ENCODE measurements at regions not wholly inside any gene's neighbourhood (a gene's known extent, or its start where the extent isn't known, plus 50 kb on each side); places are given as distances from the start of the nearest gene placed in this dataset.
A peak's percentile ranks its signal among the peaks of the same experiment; 100 is the strongest.

- Histone ChIP-seq H3K9me3 (ENCODE audit: control insufficient read depth in 2 of 2, insufficient read depth in 1 of 2, low read length in 1 of 2) (no peaks in the 10 kb centered on the region), H3K27me3 (ENCODE audit: control insufficient read depth in 2 of 2, insufficient read depth in 1 of 2, low read length in 1 of 2) (no peaks in the 10 kb centered on the region), H3K27ac (ENCODE audit: low read depth in 1 of 2, low read length in 1 of 2) (peak overlapping the region in 1 of 2 donors; percentile 47), H3K4me1 (ENCODE audit: control insufficient read depth in 2 of 2, insufficient read depth in 2 of 2, low read length in 2 of 2) (peaks cover 0 to 4% of the 10 kb centered on the region in 2 donors), H3K36me3 (ENCODE audit: control insufficient read depth in 2 of 2, insufficient read depth in 2 of 2, low read length in 1 of 2) (no peaks in the 10 kb centered on the region), H3K4me3 (ENCODE audit: low read length in 2 of 2) (no peak overlapping the region)
- WGBS: 92% methylated on average over 3 of the region's 3 CpGs
- no peak for DNase-seq (ENCODE audit: low read depth in 6 of 9, low spot score in 9 of 9)
Measured at GRCh38 chr9:14031810-14032209, 282.1 kb downstream of the NFIB start.

- H3K27ac ChIP-seq (ENCODE audit: low read depth in 1 of 2, low read length in 1 of 2): peak overlapping the region in 1 of 2 donors; percentile 76
Measured at GRCh38 chr9:14031060-14031414, 282.9 kb downstream of the NFIB start.

GRCh38 chr9:14030375-14031059 lies 283.4 kb downstream of the NFIB start:
- peak in 4 of 9 donors; percentile 7 to 23 (median 14) for DNase-seq (ENCODE audit: low read depth in 6 of 9, low spot score in 9 of 9)
- Histone ChIP-seq H3K4me3 (ENCODE audit: low read length in 2 of 2) (no peak overlapping the region), H3K9me3 (ENCODE audit: control insufficient read depth in 2 of 2, insufficient read depth in 1 of 2, low read length in 1 of 2) (no peaks in the 10 kb centered on the region), H3K27ac (ENCODE audit: low read depth in 1 of 2, low read length in 1 of 2) (peak overlapping the region; percentile 25 to 78), H3K27me3 (ENCODE audit: control insufficient read depth in 2 of 2, insufficient read depth in 1 of 2, low read length in 1 of 2) (no peaks in the 10 kb centered on the region), H3K36me3 (ENCODE audit: control insufficient read depth in 2 of 2, insufficient read depth in 2 of 2, low read length in 1 of 2) (no peaks in the 10 kb centered on the region), H3K4me1 (ENCODE audit: control insufficient read depth in 2 of 2, insufficient read depth in 2 of 2, low read length in 2 of 2) (peaks cover 0 to 4% of the 10 kb centered on the region in 2 donors)
- 73% methylated on average over 7 of the region's 7 CpGs for WGBS

More at GRCh38 chr9:14031060-14031414, 282.9 kb downstream of the NFIB start:
- H3K9me3 ChIP-seq (ENCODE audit: control insufficient read depth in 2 of 2, insufficient read depth in 1 of 2, low read length in 1 of 2): no peaks in the 10 kb centered on the region
- H3K36me3 ChIP-seq (ENCODE audit: control insufficient read depth in 2 of 2, insufficient read depth in 2 of 2, low read length in 1 of 2): no peaks in the 10 kb centered on the region
- DNase-seq (ENCODE audit: low read depth in 6 of 9, low spot score in 9 of 9): no peak
- peaks cover 0 to 4% of the 10 kb centered on the region in 2 donors for H3K4me1 ChIP-seq (ENCODE audit: control insufficient read depth in 2 of 2, insufficient read depth in 2 of 2, low read length in 2 of 2)
- H3K27me3 ChIP-seq (ENCODE audit: control insufficient read depth in 2 of 2, insufficient read depth in 1 of 2, low read length in 1 of 2): no peaks in the 10 kb centered on the region
- 90% methylated on average over 7 of the region's 7 CpGs for WGBS
- H3K4me3 ChIP-seq (ENCODE audit: low read length in 2 of 2): no peak overlapping the region

- 88% methylated on average over 11 of the region's 11 CpGs for WGBS
- H3K9me3 ChIP-seq (ENCODE audit: control insufficient read depth in 2 of 2, insufficient read depth in 1 of 2, low read length in 1 of 2): no peaks in the 10 kb centered on the region
- peak overlapping the region; percentile 25 to 78 for H3K27ac ChIP-seq (ENCODE audit: low read depth in 1 of 2, low read length in 1 of 2)
- H3K36me3 ChIP-seq (ENCODE audit: control insufficient read depth in 2 of 2, insufficient read depth in 2 of 2, low read length in 1 of 2): no peaks in the 10 kb centered on the region
- H3K4me1 ChIP-seq (ENCODE audit: control insufficient read depth in 2 of 2, insufficient read depth in 2 of 2, low read length in 2 of 2): peaks cover 0 to 4% of the 10 kb centered on the region in 2 donors
- H3K4me3 ChIP-seq (ENCODE audit: low read length in 2 of 2): no peak overlapping the region
- no peaks in the 10 kb centered on the region for H3K27me3 ChIP-seq (ENCODE audit: control insufficient read depth in 2 of 2, insufficient read depth in 1 of 2, low read length in 1 of 2)
- DNase-seq (ENCODE audit: low read depth in 6 of 9, low spot score in 9 of 9): no peak
Measured at GRCh38 chr9:14029806-14030374, 284.1 kb downstream of the NFIB start.

- no peak for DNase-seq (ENCODE audit: low read depth in 6 of 9, low spot score in 9 of 9)
- Histone ChIP-seq H3K27ac (ENCODE audit: low read depth in 1 of 2, low read length in 1 of 2) (no peak overlapping the region), H3K4me3 (ENCODE audit: low read length in 2 of 2) (no peak overlapping the region), H3K27me3 (ENCODE audit: control insufficient read depth in 2 of 2, insufficient read depth in 1 of 2, low read length in 1 of 2) (no peaks in the 10 kb centered on the region), H3K4me1 (ENCODE audit: control insufficient read depth in 2 of 2, insufficient read depth in 2 of 2, low read length in 2 of 2) (peaks cover 0 to 4% of the 10 kb centered on the region in 2 donors), H3K9me3 (ENCODE audit: control insufficient read depth in 2 of 2, insufficient read depth in 1 of 2, low read length in 1 of 2) (no peaks in the 10 kb centered on the region), H3K36me3 (ENCODE audit: control insufficient read depth in 2 of 2, insufficient read depth in 2 of 2, low read length in 1 of 2) (no peaks in the 10 kb centered on the region)
- 84% methylated on average over 4 of the region's 4 CpGs for WGBS
Measured at GRCh38 chr9:14027116-14027800, 286.7 kb downstream of the NFIB start.

- Histone ChIP-seq H3K4me3 (ENCODE audit: low read length in 2 of 2) (no peak overlapping the region), H3K9me3 (ENCODE audit: control insufficient read depth in 2 of 2, insufficient read depth in 1 of 2, low read length in 1 of 2) (no peaks in the 10 kb centered on the region), H3K4me1 (ENCODE audit: control insufficient read depth in 2 of 2, insufficient read depth in 2 of 2, low read length in 2 of 2) (no peaks in the 10 kb centered on the region), H3K36me3 (ENCODE audit: control insufficient read depth in 2 of 2, insufficient read depth in 2 of 2, low read length in 1 of 2) (no peaks in the 10 kb centered on the region), H3K27me3 (ENCODE audit: control insufficient read depth in 2 of 2, insufficient read depth in 1 of 2, low read length in 1 of 2) (no peaks in the 10 kb centered on the region), H3K27ac (ENCODE audit: low read depth in 1 of 2, low read length in 1 of 2) (no peak overlapping the region)
- DNase-seq (ENCODE audit: low read depth in 6 of 9, low spot score in 9 of 9): no peak
- 71% methylated on average over 2 of the region's 2 CpGs for WGBS
Measured at GRCh38 chr9:14025741-14026140, 288.2 kb downstream of the NFIB start.

- H3K4me3 ChIP-seq (ENCODE audit: low read length in 2 of 2): no peak overlapping the region
- no peak for DNase-seq (ENCODE audit: low read depth in 6 of 9, low spot score in 9 of 9)
- no peaks in the 10 kb centered on the region for H3K27me3 ChIP-seq (ENCODE audit: control insufficient read depth in 2 of 2, insufficient read depth in 1 of 2, low read length in 1 of 2)
- 92% methylated on average over 1 of the region's 1 CpG for WGBS
- no peaks in the 10 kb centered on the region for H3K9me3 ChIP-seq (ENCODE audit: control insufficient read depth in 2 of 2, insufficient read depth in 1 of 2, low read length in 1 of 2)
- no peaks in the 10 kb centered on the region for H3K36me3 ChIP-seq (ENCODE audit: control insufficient read depth in 2 of 2, insufficient read depth in 2 of 2, low read length in 1 of 2)
- H3K27ac ChIP-seq (ENCODE audit: low read depth in 1 of 2, low read length in 1 of 2): no peak overlapping the region
- no peaks in the 10 kb centered on the region for H3K4me1 ChIP-seq (ENCODE audit: control insufficient read depth in 2 of 2, insufficient read depth in 2 of 2, low read length in 2 of 2)
Measured at GRCh38 chr9:14023285-14023684, 290.7 kb downstream of the NFIB start.

GRCh38 chr9:14021871-14022525 lies 291.9 kb downstream of the NFIB start:
- Histone ChIP-seq H3K36me3 (ENCODE audit: control insufficient read depth in 2 of 2, insufficient read depth in 2 of 2, low read length in 1 of 2) (no peaks in the 10 kb centered on the region), H3K9me3 (ENCODE audit: control insufficient read depth in 2 of 2, insufficient read depth in 1 of 2, low read length in 1 of 2) (no peaks in the 10 kb centered on the region), H3K27ac (ENCODE audit: low read depth in 1 of 2, low read length in 1 of 2) (no peak overlapping the region), H3K4me1 (ENCODE audit: control insufficient read depth in 2 of 2, insufficient read depth in 2 of 2, low read length in 2 of 2) (no peaks in the 10 kb centered on the region), H3K27me3 (ENCODE audit: control insufficient read depth in 2 of 2, insufficient read depth in 1 of 2, low read length in 1 of 2) (no peaks in the 10 kb centered on the region), H3K4me3 (ENCODE audit: low read length in 2 of 2) (no peak overlapping the region)
- DNase-seq (ENCODE audit: low read depth in 6 of 9, low spot score in 9 of 9): no peak
- WGBS: 92% methylated on average over 3 of the region's 3 CpGs

GRCh38 chr9:14018081-14018480 lies 295.9 kb downstream of the NFIB start:
- Histone ChIP-seq H3K36me3 (ENCODE audit: control insufficient read depth in 2 of 2, insufficient read depth in 2 of 2, low read length in 1 of 2) (no peaks in the 10 kb centered on the region), H3K9me3 (ENCODE audit: control insufficient read depth in 2 of 2, insufficient read depth in 1 of 2, low read length in 1 of 2) (no peaks in the 10 kb centered on the region), H3K27ac (ENCODE audit: low read depth in 1 of 2, low read length in 1 of 2) (no peak overlapping the region), H3K4me3 (ENCODE audit: low read length in 2 of 2) (no peak overlapping the region), H3K4me1 (ENCODE audit: control insufficient read depth in 2 of 2, insufficient read depth in 2 of 2, low read length in 2 of 2) (no peaks in the 10 kb centered on the region), H3K27me3 (ENCODE audit: control insufficient read depth in 2 of 2, insufficient read depth in 1 of 2, low read length in 1 of 2) (no peaks in the 10 kb centered on the region)
- 85% methylated on average over 2 of the region's 2 CpGs for WGBS
- no peak for DNase-seq (ENCODE audit: low read depth in 6 of 9, low spot score in 9 of 9)
